MCF 10A (cell line): ENCODE measurements at regions not wholly inside any gene's neighbourhood (a gene's known extent, or its start where the extent isn't known, plus 50 kb on each side); places are given as distances from the start of the nearest gene placed in this dataset.

Experiments
- BruUV-seq: library from RNA; stranded (reverse); fragments of 400-500 nt; replicated peaks from 2 replicates; lab custom pipeline; 2021; lab: Mats Ljungman, UMichigan
- CTCF ChIA-PET: fragments of 300-600 bp; sonication (Branson Sonifier 250); formaldehyde crosslinking; extraction: SDS; loops from one replicate; lab custom pipeline; 2021; ENCODE audit warnings: antibody characterized with exemption, inconsistent platforms; lab: Yijun Ruan, JAX
- POLR2A ChIA-PET: fragments of 300-600, 350-650 bp; sonication (Branson Sonifier 250); formaldehyde crosslinking; extraction: SDS; loops from one replicate; lab custom pipeline; 2020; ENCODE audit warnings: antibody characterized with exemption, inconsistent platforms; lab: Yijun Ruan, JAX
- DNase-seq: peaks from one replicate; pipeline ENCODE4 v3.0.0-alpha.2; 2018; ENCODE audit not compliant: unreplicated experiment
- H3K27ac Mint-ChIP-seq: one replicate; pipeline ENCODE4 v1.8.0; 2022; ENCODE audit warnings: mild to moderate bottlenecking, low read depth, mixed read lengths; ENCODE audit not compliant: unreplicated experiment
- H3K27me3 Mint-ChIP-seq: one replicate; pipeline ENCODE4 v1.8.0; 2022; ENCODE audit warnings: mixed read lengths; ENCODE audit not compliant: insufficient read depth, unreplicated experiment
- H3K36me3 Mint-ChIP-seq: one replicate; pipeline ENCODE4 v1.8.0; 2022; ENCODE audit warnings: mild to moderate bottlenecking, moderate library complexity, mixed read lengths; ENCODE audit not compliant: insufficient read depth, unreplicated experiment
- H3K4me1 Mint-ChIP-seq: one replicate; pipeline ENCODE4 v1.8.0; 2022; ENCODE audit warnings: mixed read lengths; ENCODE audit not compliant: insufficient read depth, unreplicated experiment
- H3K4me3 Mint-ChIP-seq: one replicate; pipeline ENCODE4 v1.8.0; 2022; ENCODE audit warnings: mild to moderate bottlenecking, moderate library complexity, mixed read lengths; ENCODE audit not compliant: unreplicated experiment
- H3K9me3 Mint-ChIP-seq: one replicate; pipeline ENCODE4 v1.8.0; 2022; ENCODE audit warnings: mixed read lengths; ENCODE audit not compliant: unreplicated experiment
- CTCF ChIP-seq: fragments of 200-600 bp; IDR thresholded peaks from one replicate; pipeline ENCODE4 v1.8.0; 2022; ENCODE audit warnings: antibody characterized with exemption, mild to moderate bottlenecking; ENCODE audit not compliant: unreplicated experiment
- intact Hi-C: fragments of 100-400 bp; cut with micrococcal nuclease; formaldehyde crosslinking; loops from 2 replicates; pipeline ENCODE4 v1.14.1; 2022

- ChIA-PET CTCF (interaction anchor here (0.7 to 1.5 kb wide), 3 partner anchors 461 to 825 kb away, joined by 3 to 5 read pairs (median 4); no protein-coding TSS in a partner anchor), POLR2A (interaction anchor here (1.1 kb wide), 1 partner anchor 9 kb away, joined by 3 read pairs; no protein-coding TSS in a partner anchor)
- TF ChIP-seq CTCF: no peak
Observed at GRCh38 chr5:8752595-8752994, 793.3 kb downstream of the SEMA5A start.

DNA sequence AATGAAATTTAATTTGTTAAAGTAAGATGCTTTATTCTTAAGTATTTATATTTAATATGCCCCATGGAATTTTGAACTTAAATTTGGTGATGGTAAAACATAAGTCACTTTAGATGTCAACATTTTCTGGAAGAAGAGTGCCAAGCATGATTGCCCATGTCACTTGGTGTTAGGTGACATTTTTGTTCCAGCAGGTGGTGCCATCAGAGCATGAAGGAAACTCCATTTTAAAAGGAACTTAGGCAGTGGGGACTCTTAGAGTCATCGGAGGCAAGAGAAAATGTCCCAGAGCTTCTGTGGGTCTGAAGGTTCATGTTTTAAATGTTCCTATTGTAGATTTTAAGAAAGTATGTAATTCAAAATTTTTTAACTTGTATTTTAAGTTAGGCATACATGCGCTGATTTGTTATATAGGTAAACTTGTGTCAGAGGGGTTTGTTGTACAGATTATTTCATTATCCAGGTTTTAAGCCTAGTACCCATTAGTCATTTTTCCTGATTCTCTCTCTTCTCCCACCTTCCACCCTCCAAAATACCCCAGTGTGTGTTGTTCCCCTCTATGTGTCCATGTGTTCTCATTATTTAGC lies 789.3 kb downstream of the SEMA5A start:
- DNase-seq: peak; percentile 55
- Mint-ChIP-seq H3K4me1 (no peaks in the 10 kb centered on the region), H3K27ac (no peak overlapping the region), H3K9me3 (no peaks in the 10 kb centered on the region), H3K27me3 (no peaks in the 10 kb centered on the region), H3K4me3 (no peak overlapping the region), H3K36me3 (no peaks in the 10 kb centered on the region)
- ChIA-PET POLR2A (interaction anchor here (1.3 kb wide), 1 partner anchor 150 kb away, joined by 3 read pairs; no protein-coding TSS in a partner anchor), CTCF (interaction anchor here (0.6 to 2.9 kb wide), 33 partner anchors 9 to 1391 kb away, joined by 3 to 29 read pairs (median 3); no protein-coding TSS in a partner anchor)
- intact Hi-C loops: loop anchor here (1.0 to 10.0 kb wide), 7 partner anchors 87 to 830 kb away; no protein-coding TSS in a partner anchor
- peak; percentile 64 for TF ChIP-seq CTCF
- no TSS peak for BruUV-seq

More at GRCh38 chr5:8752595-8752994, 793.3 kb downstream of the SEMA5A start:
- intact Hi-C loops: loop anchor here (10.0 kb wide), 1 partner anchor 242 kb away; no protein-coding TSS in a partner anchor
- Mint-ChIP-seq H3K9me3 (no peaks in the 10 kb centered on the region), H3K27me3 (no peaks in the 10 kb centered on the region), H3K4me3 (no peak overlapping the region), H3K27ac (no peak overlapping the region), H3K4me1 (no peaks in the 10 kb centered on the region), H3K36me3 (no peaks in the 10 kb centered on the region)
- DNase-seq: no peak
- BruUV-seq: no TSS peak

DNA sequence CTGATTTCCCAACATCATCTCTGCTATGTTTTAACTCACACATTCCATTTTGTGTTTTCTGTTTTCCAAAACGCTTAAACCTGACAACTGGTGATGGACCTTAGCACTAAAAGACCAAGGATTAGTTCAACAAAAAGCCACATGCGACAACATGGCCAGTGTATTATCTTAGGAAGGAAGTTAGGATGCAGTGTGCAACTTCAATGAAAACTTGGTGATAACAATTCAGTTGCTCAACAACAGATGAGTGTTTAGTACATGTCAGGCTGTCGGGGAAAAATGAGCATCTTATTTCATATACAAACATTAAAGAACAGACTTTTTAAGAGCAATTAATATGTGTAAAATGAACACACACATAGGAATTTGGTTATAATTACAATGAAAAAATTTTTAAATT lies 780.0 kb downstream of the SEMA5A start:
- no peak overlapping the region for H3K27ac Mint-ChIP-seq
- no TSS peak for BruUV-seq
- no peaks in the 10 kb centered on the region for H3K9me3 Mint-ChIP-seq
- no peaks in the 10 kb centered on the region for H3K4me1 Mint-ChIP-seq
- no peak overlapping the region for H3K4me3 Mint-ChIP-seq
- no peak for DNase-seq
- TF ChIP-seq CTCF: no peak
- ChIA-PET CTCF (interaction anchor here (1.1 kb wide), 1 partner anchor 441 kb away, joined by 4 read pairs; no protein-coding TSS in a partner anchor), POLR2A (no interaction called here)
- no peaks in the 10 kb centered on the region for H3K27me3 Mint-ChIP-seq
- intact Hi-C loops: no loop called here
- no peaks in the 10 kb centered on the region for H3K36me3 Mint-ChIP-seq

GRCh38 chr5:8766448-8766847 lies 779.4 kb downstream of the SEMA5A start:
- H3K27ac Mint-ChIP-seq: no peak overlapping the region
- no peak overlapping the region for H3K4me3 Mint-ChIP-seq
- ChIA-PET CTCF (interaction anchor here (0.6 to 1.5 kb wide), 2 partner anchors 441 to 779 kb away, joined by 3 to 5 read pairs; no protein-coding TSS in a partner anchor), POLR2A (no interaction called here)
- no TSS peak for BruUV-seq
- no peaks in the 10 kb centered on the region for H3K9me3 Mint-ChIP-seq
- no peak for TF ChIP-seq CTCF
- no peaks in the 10 kb centered on the region for H3K27me3 Mint-ChIP-seq
- H3K36me3 Mint-ChIP-seq: no peaks in the 10 kb centered on the region
- intact Hi-C loops: no loop called here
- no peaks in the 10 kb centered on the region for H3K4me1 Mint-ChIP-seq
- no peak for DNase-seq
